ENCODE measurements at regions not wholly inside any gene's neighbourhood (a gene's known extent, or its start where the extent isn't known, plus 50 kb on each side); places are given as distances from the start of the nearest gene placed in this dataset.

DNA sequence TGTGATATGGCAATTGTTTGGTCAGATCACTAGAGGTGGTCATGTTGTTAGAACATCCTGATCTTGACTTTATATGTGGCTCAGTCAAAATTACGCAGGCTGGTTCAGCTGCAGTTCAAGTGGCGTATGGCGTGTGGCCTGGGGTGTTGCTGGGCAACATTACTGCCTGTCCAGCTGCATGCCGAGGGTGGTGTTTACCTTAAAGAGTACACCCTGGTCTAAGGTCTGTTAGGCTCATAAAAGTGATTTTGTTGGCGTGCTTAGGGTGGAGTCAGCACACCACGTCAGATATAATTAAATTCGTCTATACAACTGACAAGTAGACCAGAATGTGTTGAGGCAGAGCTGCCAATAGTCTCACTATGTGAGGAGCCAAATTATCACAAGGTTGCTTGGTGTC, 55.6 kb upstream of the NEDD9 start:
- H3K4me3 Mint-ChIP-seq: no peak overlapping the region
- no peaks in the 10 kb centered on the region for H3K27me3 Mint-ChIP-seq (ENCODE audit: low read depth)
- CTCF ChIA-PET: no interaction called here
- no peaks in the 10 kb centered on the region for H3K4me1 Mint-ChIP-seq
- ATAC-seq (no peak), DNase-seq (ENCODE audit: low spot score) (no peak)
- peaks cover 7% of the 10 kb centered on the region for H3K9me3 Mint-ChIP-seq
- POLR2A ChIA-PET: no interaction called here
- H3K36me3 Mint-ChIP-seq: peaks cover 3% of the 10 kb centered on the region; the same call in 1 of the 2 replicates
- TF ChIP-seq ATF2 (CRISPR knock-in tag; IDR thresholded peaks at IDR 0.05; ENCODE audit: borderline replicate concordance, low read depth) (no peak), HMGXB4 (CRISPR knock-in tag; IDR thresholded peaks at IDR 0.05) (no peak), MXD4 (CRISPR knock-in tag; IDR thresholded peaks at IDR 0.05; ENCODE audit: borderline replicate concordance) (no peak), EMX1 (CRISPR knock-in tag; IDR thresholded peaks at IDR 0.05) (no peak), OVOL2 (CRISPR knock-in tag; IDR thresholded peaks at IDR 0.05; ENCODE audit: borderline replicate concordance) (no peak), NFATC4 (CRISPR knock-in tag; IDR thresholded peaks at IDR 0.05) (no peak), ZNF138 (CRISPR knock-in tag; conservative IDR thresholded peaks at IDR 0.05) (no peak), ZBTB21 (CRISPR knock-in tag; IDR thresholded peaks at IDR 0.05; ENCODE audit: borderline replicate concordance) (no peak)
- TF ChIP-seq, protein P1, sequence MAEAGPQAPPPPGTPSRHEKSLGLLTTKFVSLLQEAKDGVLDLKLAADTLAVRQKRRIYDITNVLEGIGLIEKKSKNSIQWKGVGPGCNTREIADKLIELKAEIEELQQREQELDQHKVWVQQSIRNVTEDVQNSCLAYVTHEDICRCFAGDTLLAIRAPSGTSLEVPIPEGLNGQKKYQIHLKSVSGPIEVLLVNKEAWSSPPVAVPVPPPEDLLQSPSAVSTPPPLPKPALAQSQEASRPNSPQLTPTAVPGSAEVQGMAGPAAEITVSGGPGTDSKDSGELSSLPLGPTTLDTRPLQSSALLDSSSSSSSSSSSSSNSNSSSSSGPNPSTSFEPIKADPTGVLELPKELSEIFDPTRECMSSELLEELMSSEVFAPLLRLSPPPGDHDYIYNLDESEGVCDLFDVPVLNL (CRISPR knock-in tag; IDR thresholded peaks at IDR 0.05; ENCODE audit: borderline replicate concordance, low read depth): no peak
- TF ChIP-seq, protein P2, sequence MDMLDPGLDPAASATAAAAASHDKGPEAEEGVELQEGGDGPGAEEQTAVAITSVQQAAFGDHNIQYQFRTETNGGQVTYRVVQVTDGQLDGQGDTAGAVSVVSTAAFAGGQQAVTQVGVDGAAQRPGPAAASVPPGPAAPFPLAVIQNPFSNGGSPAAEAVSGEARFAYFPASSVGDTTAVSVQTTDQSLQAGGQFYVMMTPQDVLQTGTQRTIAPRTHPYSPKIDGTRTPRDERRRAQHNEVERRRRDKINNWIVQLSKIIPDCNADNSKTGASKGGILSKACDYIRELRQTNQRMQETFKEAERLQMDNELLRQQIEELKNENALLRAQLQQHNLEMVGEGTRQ (CRISPR knock-in tag; IDR thresholded peaks at IDR 0.05): no peak
- TF ChIP-seq, protein P3, sequence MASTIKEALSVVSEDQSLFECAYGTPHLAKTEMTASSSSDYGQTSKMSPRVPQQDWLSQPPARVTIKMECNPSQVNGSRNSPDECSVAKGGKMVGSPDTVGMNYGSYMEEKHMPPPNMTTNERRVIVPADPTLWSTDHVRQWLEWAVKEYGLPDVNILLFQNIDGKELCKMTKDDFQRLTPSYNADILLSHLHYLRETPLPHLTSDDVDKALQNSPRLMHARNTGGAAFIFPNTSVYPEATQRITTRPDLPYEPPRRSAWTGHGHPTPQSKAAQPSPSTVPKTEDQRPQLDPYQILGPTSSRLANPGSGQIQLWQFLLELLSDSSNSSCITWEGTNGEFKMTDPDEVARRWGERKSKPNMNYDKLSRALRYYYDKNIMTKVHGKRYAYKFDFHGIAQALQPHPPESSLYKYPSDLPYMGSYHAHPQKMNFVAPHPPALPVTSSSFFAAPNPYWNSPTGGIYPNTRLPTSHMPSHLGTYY (CRISPR knock-in tag; IDR thresholded peaks at IDR 0.05): no peak
- no peak overlapping the region for H3K27ac Mint-ChIP-seq

DNA sequence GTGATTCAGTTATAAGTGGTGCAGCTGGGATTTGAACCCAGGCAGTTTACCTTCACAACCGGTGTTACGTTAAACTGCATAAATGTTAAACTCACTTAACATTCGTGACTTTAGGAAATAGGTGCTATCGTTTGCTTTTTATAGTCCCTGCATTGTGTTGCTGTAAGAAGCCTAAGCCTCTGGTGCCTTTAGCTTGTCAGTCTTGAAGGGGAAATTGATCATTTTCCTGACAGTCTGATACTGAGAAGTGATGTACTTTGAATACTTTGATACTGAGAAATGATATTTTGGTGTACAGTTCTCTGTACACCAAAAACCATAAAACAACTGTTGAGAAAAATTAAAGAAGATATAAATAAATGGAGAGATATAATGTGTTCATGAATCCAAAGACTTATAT, 52.5 kb upstream of the NEDD9 start:
- Mint-ChIP-seq H3K4me1 (peaks cover 1% of the 10 kb centered on the region), H3K4me3 (no peak overlapping the region), H3K27me3 (ENCODE audit: low read depth) (no peaks in the 10 kb centered on the region), H3K27ac (no peak overlapping the region), H3K9me3 (peaks cover 7% of the 10 kb centered on the region), H3K36me3 (peaks cover 3% of the 10 kb centered on the region; the same call in 1 of the 2 replicates)
- POLR2A ChIA-PET: no interaction called here
- CTCF ChIA-PET: no interaction called here
- DNase-seq (ENCODE audit: low spot score): no peak
- no peak for ATAC-seq
- TF ChIP-seq HMGA2 (CRISPR knock-in tag; IDR thresholded peaks at IDR 0.05) (no peak), EMX1 (CRISPR knock-in tag; IDR thresholded peaks at IDR 0.05) (no peak), ZNF423 (CRISPR knock-in tag; IDR thresholded peaks at IDR 0.05) (no peak), STAT6 (CRISPR knock-in tag; conservative IDR thresholded peaks at IDR 0.05; ENCODE audit: low read depth) (no peak), USF1 (CRISPR knock-in tag; IDR thresholded peaks at IDR 0.05) (no peak), JUN (CRISPR knock-in tag; IDR thresholded peaks at IDR 0.05) (no peak), NFE2L1 (CRISPR knock-in tag; IDR thresholded peaks at IDR 0.05) (no peak), RELA (CRISPR knock-in tag; IDR thresholded peaks at IDR 0.05; ENCODE audit: borderline replicate concordance) (no peak), ATF2 (CRISPR knock-in tag; IDR thresholded peaks at IDR 0.05; ENCODE audit: borderline replicate concordance, low read depth) (no peak), SP1 (CRISPR knock-in tag; conservative IDR thresholded peaks at IDR 0.05) (no peak), ZMAT4 (CRISPR knock-in tag; IDR thresholded peaks at IDR 0.05) (no peak)

Data from WTC11 (cell line).